HepG2 (cell line): ENCODE measurements at regions not wholly inside any gene's neighbourhood (a gene's known extent, or its start where the extent isn't known, plus 50 kb on each side); places are given as distances from the start of the nearest gene placed in this dataset.

Source experiments
- BCL6 ChIP-seq: IDR thresholded peaks from 2 replicates; pipeline ENCODE4 v1.6.1; 2016; ENCODE audit warnings: missing genetic modification reagents, missing compliant biosample characterization
- EP300 ChIP-seq, 3 experiments: sonication (generic) in 1 of 3; formaldehyde crosslinking in 1 of 3; IDR thresholded peaks; 2 replicates each; pipeline versions ENCODE4 v1.5.1 to v1.6.1; 2011 to 2020; ENCODE audit warnings: low read depth in 2 of 3, low read length in 2 of 3, borderline replicate concordance in 1 of 3, improper control_type of control experiment in 1 of 3, mild to moderate bottlenecking in 1 of 3, missing genetic modification reagents in 1 of 3, moderate library complexity in 1 of 3
- FOXA1 ChIP-seq, 2 experiments: fragments of 450-650 bp in 1 of 2; sonication (generic) in 1 of 2; formaldehyde crosslinking in 1 of 2; IDR thresholded peaks; 2 replicates each; pipeline versions ENCODE4 v1.4.0 to v1.6.1; 2016 to 2020; ENCODE audit warnings: missing genetic modification reagents in 1 of 2
- FOXO1 ChIP-seq: sonication (generic); formaldehyde crosslinking; IDR thresholded peaks from 2 replicates; pipeline ENCODE4 v1.4.0; 2020; ENCODE audit warnings: missing genetic modification reagents
- HMG20A ChIP-seq: IDR thresholded peaks from 2 replicates; pipeline ENCODE4 v1.6.1; 2016; ENCODE audit warnings: borderline replicate concordance
- HNF4A ChIP-seq: sonication (generic); formaldehyde crosslinking; IDR thresholded peaks from 2 replicates; pipeline ENCODE4 v1.4.0; 2020; ENCODE audit warnings: missing genetic modification reagents
- HNRNPK ChIP-seq: fragments of 200-400 bp; formaldehyde crosslinking; IDR thresholded peaks from 2 replicates; pipeline ENCODE4 v1.6.1; 2018; ENCODE audit warnings: low read length, low read depth, moderate library complexity, mild to moderate bottlenecking; ENCODE audit not compliant: poor library complexity, severe bottlenecking
- NR2F1 ChIP-seq, 2 experiments: fragments of 450-650 bp in 1 of 2; formaldehyde crosslinking in 1 of 2; IDR thresholded peaks; 2 replicates each; pipeline versions ENCODE4 v1.5.0 to v1.6.1; 2016 to 2020; ENCODE audit warnings: mild to moderate bottlenecking in 1 of 2, missing compliant biosample characterization in 1 of 2, missing genetic modification reagents in 1 of 2, moderate library complexity in 1 of 2
- SKI ChIP-seq: fragments of 450-650 bp; IDR thresholded peaks from one replicate; pipeline ENCODE4 v1.6.1; 2018; ENCODE audit warnings: mild to moderate bottlenecking; ENCODE audit not compliant: partially characterized antibody
- TEAD3 ChIP-seq: optimal IDR thresholded peaks from 2 replicates; pipeline ENCODE3; 2016; ENCODE audit warnings: borderline replicate concordance
- U2AF2 ChIP-seq: fragments of 200-400 bp; formaldehyde crosslinking; IDR thresholded peaks from 2 replicates; pipeline ENCODE4 v1.6.1; 2017; ENCODE audit warnings: low read depth, mild to moderate bottlenecking, low read length
- TF ChIP-seq, protein P1 (sequence below): sonication (generic); formaldehyde crosslinking; IDR thresholded peaks from 2 replicates; pipeline ENCODE4 v1.5.1; 2020; ENCODE audit warnings: missing genetic modification reagents, mild to moderate bottlenecking, borderline replicate concordance
- TF ChIP-seq, protein P2 (sequence below): sonication (generic); formaldehyde crosslinking; IDR thresholded peaks from 2 replicates; pipeline ENCODE4 v1.5.0; 2020; ENCODE audit warnings: mild to moderate bottlenecking, missing genetic modification reagents, borderline replicate concordance
- TF ChIP-seq, protein P3 (sequence below): sonication (generic); formaldehyde crosslinking; IDR thresholded peaks from 2 replicates; pipeline ENCODE4 v1.4.0; 2020; ENCODE audit warnings: missing genetic modification reagents

DNA sequence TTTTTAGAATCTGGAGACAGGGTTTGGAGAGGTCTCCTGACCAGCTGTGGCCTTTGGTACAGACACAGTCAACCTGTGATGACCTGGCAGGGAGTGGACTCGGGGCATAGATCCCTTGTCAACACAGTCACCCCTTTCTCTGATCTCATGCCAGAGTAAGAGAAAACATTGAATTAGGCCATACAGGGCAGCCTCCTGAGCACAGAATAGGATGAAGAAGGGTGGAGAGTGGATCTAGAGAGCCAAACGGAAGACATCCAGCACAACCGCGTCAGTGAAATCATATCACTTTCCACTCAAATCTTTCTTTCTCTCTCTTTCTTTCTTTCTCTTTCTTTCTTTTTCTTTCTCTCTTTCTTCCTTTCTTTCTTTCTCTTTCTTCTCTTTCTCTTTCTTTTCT, 145.9 kb upstream of the TBX3 start (continued):
- TF ChIP-seq, protein P1, sequence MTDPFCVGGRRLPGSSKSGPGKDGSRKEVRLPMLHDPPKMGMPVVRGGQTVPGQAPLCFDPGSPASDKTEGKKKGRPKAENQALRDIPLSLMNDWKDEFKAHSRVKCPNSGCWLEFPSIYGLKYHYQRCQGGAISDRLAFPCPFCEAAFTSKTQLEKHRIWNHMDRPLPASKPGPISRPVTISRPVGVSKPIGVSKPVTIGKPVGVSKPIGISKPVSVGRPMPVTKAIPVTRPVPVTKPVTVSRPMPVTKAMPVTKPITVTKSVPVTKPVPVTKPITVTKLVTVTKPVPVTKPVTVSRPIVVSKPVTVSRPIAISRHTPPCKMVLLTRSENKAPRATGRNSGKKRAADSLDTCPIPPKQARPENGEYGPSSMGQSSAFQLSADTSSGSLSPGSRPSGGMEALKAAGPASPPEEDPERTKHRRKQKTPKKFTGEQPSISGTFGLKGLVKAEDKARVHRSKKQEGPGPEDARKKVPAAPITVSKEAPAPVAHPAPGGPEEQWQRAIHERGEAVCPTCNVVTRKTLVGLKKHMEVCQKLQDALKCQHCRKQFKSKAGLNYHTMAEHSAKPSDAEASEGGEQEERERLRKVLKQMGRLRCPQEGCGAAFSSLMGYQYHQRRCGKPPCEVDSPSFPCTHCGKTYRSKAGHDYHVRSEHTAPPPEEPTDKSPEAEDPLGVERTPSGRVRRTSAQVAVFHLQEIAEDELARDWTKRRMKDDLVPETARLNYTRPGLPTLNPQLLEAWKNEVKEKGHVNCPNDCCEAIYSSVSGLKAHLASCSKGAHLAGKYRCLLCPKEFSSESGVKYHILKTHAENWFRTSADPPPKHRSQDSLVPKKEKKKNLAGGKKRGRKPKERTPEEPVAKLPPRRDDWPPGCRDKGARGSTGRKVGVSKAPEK (CRISPR knock-in tag): no peak
- TF ChIP-seq FOXO1 (CRISPR knock-in tag) (peak; percentile 75; the same call in 1 of the 2 replicates), U2AF2 (0 out of 2 replicates have a peak, but pooled peaks have one; percentile 79), HMG20A (CRISPR knock-in tag) (peak; percentile 73; the same call in 1 of the 2 replicates), EP300 (IDR thresholded peaks at IDR 0.05; ENCODE audit: low read depth in 2 of 2, low read length in 2 of 2) (peak in 1 of 2 experiments; percentile 38; a peak in 1 of 4 replicates), EP300 (CRISPR knock-in tag; IDR thresholded peaks at IDR 0.05; ENCODE audit: borderline replicate concordance) (no peak), NR2F1 (CRISPR knock-in tag; IDR thresholded peaks at IDR 0.05) (peak in 1 of 2 experiments; percentile 55; a peak in 1 of 4 replicates), HNRNPK (peak; percentile 24), TEAD3 (CRISPR knock-in tag) (peak; percentile 21), BCL6 (CRISPR knock-in tag) (0 out of 2 replicates have a peak, but pooled peaks have one; percentile 16), FOXA1 (IDR thresholded peaks at IDR 0.05) (no peak), FOXA1 (CRISPR knock-in tag; IDR thresholded peaks at IDR 0.05) (0 out of 2 replicates have a peak, but pooled peaks have one; percentile 10), HNF4A (CRISPR knock-in tag) (peak; percentile 40; the same call in 1 of the 2 replicates), SKI (peak; percentile 16)
- TF ChIP-seq, protein P2, sequence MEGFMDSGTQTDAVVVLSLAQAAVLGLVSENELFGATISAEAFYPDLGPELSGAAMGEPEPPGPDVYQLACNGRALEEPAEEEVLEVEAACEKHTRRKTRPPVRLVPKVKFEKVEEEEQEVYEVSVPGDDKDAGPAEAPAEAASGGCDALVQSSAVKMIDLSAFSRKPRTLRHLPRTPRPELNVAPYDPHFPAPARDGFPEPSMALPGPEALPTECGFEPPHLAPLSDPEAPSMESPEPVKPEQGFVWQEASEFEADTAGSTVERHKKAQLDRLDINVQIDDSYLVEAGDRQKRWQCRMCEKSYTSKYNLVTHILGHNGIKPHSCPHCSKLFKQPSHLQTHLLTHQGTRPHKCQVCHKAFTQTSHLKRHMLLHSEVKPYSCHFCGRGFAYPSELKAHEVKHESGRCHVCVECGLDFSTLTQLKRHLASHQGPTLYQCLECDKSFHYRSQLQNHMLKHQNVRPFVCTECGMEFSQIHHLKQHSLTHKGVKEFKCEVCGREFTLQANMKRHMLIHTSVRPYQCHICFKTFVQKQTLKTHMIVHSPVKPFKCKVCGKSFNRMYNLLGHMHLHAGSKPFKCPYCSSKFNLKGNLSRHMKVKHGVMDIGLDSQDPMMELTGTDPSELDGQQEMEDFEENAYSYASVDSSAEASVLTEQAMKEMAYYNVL: 0 out of 2 replicates have a peak, but pooled peaks have one; percentile 30
- TF ChIP-seq, protein P3, sequence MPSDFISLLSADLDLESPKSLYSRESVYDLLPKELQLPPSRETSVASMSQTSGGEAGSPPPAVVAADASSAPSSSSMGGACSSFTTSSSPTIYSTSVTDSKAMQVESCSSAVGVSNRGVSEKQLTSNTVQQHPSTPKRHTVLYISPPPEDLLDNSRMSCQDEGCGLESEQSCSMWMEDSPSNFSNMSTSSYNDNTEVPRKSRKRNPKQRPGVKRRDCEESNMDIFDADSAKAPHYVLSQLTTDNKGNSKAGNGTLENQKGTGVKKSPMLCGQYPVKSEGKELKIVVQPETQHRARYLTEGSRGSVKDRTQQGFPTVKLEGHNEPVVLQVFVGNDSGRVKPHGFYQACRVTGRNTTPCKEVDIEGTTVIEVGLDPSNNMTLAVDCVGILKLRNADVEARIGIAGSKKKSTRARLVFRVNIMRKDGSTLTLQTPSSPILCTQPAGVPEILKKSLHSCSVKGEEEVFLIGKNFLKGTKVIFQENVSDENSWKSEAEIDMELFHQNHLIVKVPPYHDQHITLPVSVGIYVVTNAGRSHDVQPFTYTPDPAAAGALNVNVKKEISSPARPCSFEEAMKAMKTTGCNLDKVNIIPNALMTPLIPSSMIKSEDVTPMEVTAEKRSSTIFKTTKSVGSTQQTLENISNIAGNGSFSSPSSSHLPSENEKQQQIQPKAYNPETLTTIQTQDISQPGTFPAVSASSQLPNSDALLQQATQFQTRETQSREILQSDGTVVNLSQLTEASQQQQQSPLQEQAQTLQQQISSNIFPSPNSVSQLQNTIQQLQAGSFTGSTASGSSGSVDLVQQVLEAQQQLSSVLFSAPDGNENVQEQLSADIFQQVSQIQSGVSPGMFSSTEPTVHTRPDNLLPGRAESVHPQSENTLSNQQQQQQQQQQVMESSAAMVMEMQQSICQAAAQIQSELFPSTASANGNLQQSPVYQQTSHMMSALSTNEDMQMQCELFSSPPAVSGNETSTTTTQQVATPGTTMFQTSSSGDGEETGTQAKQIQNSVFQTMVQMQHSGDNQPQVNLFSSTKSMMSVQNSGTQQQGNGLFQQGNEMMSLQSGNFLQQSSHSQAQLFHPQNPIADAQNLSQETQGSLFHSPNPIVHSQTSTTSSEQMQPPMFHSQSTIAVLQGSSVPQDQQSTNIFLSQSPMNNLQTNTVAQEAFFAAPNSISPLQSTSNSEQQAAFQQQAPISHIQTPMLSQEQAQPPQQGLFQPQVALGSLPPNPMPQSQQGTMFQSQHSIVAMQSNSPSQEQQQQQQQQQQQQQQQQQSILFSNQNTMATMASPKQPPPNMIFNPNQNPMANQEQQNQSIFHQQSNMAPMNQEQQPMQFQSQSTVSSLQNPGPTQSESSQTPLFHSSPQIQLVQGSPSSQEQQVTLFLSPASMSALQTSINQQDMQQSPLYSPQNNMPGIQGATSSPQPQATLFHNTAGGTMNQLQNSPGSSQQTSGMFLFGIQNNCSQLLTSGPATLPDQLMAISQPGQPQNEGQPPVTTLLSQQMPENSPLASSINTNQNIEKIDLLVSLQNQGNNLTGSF (CRISPR knock-in tag): no peak
